ENCODE measurements at regions not wholly inside any gene's neighbourhood (a gene's known extent, or its start where the extent isn't known, plus 50 kb on each side); places are given as distances from the start of the nearest gene placed in this dataset.

GRCh38 chr6:16974704-16975359, 127.0 kb upstream of the STMND1 start:
- DNase-seq: no peak

- DNase-seq: no peak
Measured at GRCh38 chr6:16974387-16974673, 127.5 kb upstream of the STMND1 start.

- DNase-seq: no peak
Measured at GRCh38 chr6:16973545-16974386, 128.1 kb upstream of the STMND1 start.

GRCh38 chr6:16973051-16973450, 128.8 kb upstream of the STMND1 start:
- DNase-seq: no peak

- DNase-seq: no peak
Measured at GRCh38 chr6:16972535-16972934, 129.3 kb upstream of the STMND1 start.

- DNase-seq: no peak
Measured at GRCh38 chr6:16969699-16970655, 131.9 kb upstream of the STMND1 start.

GRCh38 chr6:16968101-16968500, 133.7 kb upstream of the STMND1 start:
- no peak for DNase-seq

- DNase-seq: no peak
Measured at GRCh38 chr6:16967470-16967817, 134.4 kb upstream of the STMND1 start.

- DNase-seq: no peak
Measured at GRCh38 chr6:16966791-16967469, 134.9 kb upstream of the STMND1 start.

GRCh38 chr6:16965689-16966088, 136.2 kb upstream of the STMND1 start:
- DNase-seq: no peak

GRCh38 chr6:16964553-16965499, 137.0 kb upstream of the STMND1 start:
- DNase-seq: peak; percentile 40

- no peak for DNase-seq
Measured at GRCh38 chr6:16961577-16961976, 140.3 kb upstream of the STMND1 start.

GRCh38 chr6:16959789-16960188, 142.1 kb upstream of the STMND1 start:
- DNase-seq: no peak

- peak; percentile 40 for DNase-seq
Measured at GRCh38 chr6:16956361-16956760, 145.5 kb upstream of the STMND1 start.

GRCh38 chr6:16955899-16956298, 146.0 kb upstream of the STMND1 start:
- DNase-seq: no peak

- no peak for DNase-seq
Measured at GRCh38 chr6:16953905-16954304, 147.9 kb upstream of the STMND1 start.

GRCh38 chr6:16953446-16953845, 148.4 kb upstream of the STMND1 start:
- no peak for DNase-seq

- no peak for DNase-seq
Measured at GRCh38 chr6:16950825-16951495, 150.9 kb upstream of the STMND1 start.

- DNase-seq: no peak
Measured at GRCh38 chr6:16950302-16950701, 151.5 kb upstream of the STMND1 start.

GRCh38 chr6:16949716-16950115, 152.1 kb upstream of the STMND1 start:
- DNase-seq: no peak

GRCh38 chr6:16948396-16948795, 153.5 kb upstream of the STMND1 start:
- DNase-seq: no peak
